GM19023 (cell line): ENCODE measurements at regions not wholly inside any gene's neighbourhood (a gene's known extent, or its start where the extent isn't known, plus 50 kb on each side); places are given as distances from the start of the nearest gene placed in this dataset.

ENCODE experiments used
- ATAC-seq: cut with Tn5 transposase; IDR thresholded peaks from one replicate; pipeline ENCODE4 v1.9.1; 2021; ENCODE audit warnings: mild to moderate bottlenecking, moderate library complexity; ENCODE audit not compliant: unreplicated experiment

GRCh38 chr2:216914491-216914890 is 54.6 kb upstream of the TNP1 start:
- no peak for ATAC-seq

- ATAC-seq = no peak
These were observed 52.0 kb upstream of the TNP1 start for GRCh38 chr2:216911886-216912285.

- no peak for ATAC-seq
These were observed 51.1 kb upstream of the TNP1 start for GRCh38 chr2:216911008-216911407.

GRCh38 chr2:216909541-216910210 is 49.8 kb upstream of the TNP1 start:
- ATAC-seq = no peak
